DND-41 (cell line): ENCODE measurements at regions not wholly inside any gene's neighbourhood (a gene's known extent, or its start where the extent isn't known, plus 50 kb on each side); places are given as distances from the start of the nearest gene placed in this dataset.

Experiments used
- ATAC-seq: fragments of 200-7000 bp; cut with Tn5 transposase; 3 replicates; pipeline ENCODE4 v1.9.1; 2021; ENCODE audit warnings: low read depth; ENCODE audit not compliant: insufficient read depth
- DNase-seq: peaks from one replicate; pipeline ENCODE4 v3.0.0-alpha.2; 2020
- H2AFZ ChIP-seq: 2 replicates; pipeline ENCODE4 v1.6.0; 2012; ENCODE audit warnings: low read depth, low read length
- H3K27ac ChIP-seq: 2 replicates; pipeline ENCODE4 v1.5.1; 2012; ENCODE audit warnings: low read length, inconsistent platforms
- H3K27me3 ChIP-seq: fragments of 200-600 bp; sonication (generic); 2 replicates; pipeline ENCODE4 v1.6.0; 2012; ENCODE audit warnings: low read length, mild to moderate bottlenecking, inconsistent platforms; ENCODE audit not compliant: insufficient read depth, poor library complexity
- H3K36me3 ChIP-seq: 2 replicates; pipeline ENCODE4 v1.5.1; 2012; ENCODE audit warnings: low read length, inconsistent platforms; ENCODE audit not compliant: insufficient read depth
- H3K4me1 ChIP-seq: 2 replicates; pipeline ENCODE4 v1.5.1; 2012; ENCODE audit warnings: mild to moderate bottlenecking, low read length; ENCODE audit not compliant: insufficient read depth
- H3K4me2 ChIP-seq: 2 replicates; pipeline ENCODE4 v1.6.0; 2012; ENCODE audit warnings: mild to moderate bottlenecking, moderate library complexity, low read length, inconsistent platforms; ENCODE audit not compliant: insufficient read depth
- H3K4me3 ChIP-seq, 2 experiments: fragments of 200-600 bp in 1 of 2; shearing (Covaris generic) in 1 of 2; 2 replicates each; pipeline ENCODE4 v1.5.1; 2012 to 2016; ENCODE audit warnings: inconsistent platforms in 2 of 2, low read length in 2 of 2, mild to moderate bottlenecking in 2 of 2, low read depth in 1 of 2, moderate library complexity in 1 of 2
- H3K79me2 ChIP-seq: 2 replicates; pipeline ENCODE4 v1.6.0; 2012; ENCODE audit warnings: low read length, inconsistent platforms; ENCODE audit not compliant: insufficient read depth
- H3K9ac ChIP-seq: 2 replicates; pipeline ENCODE4 v1.6.0; 2012; ENCODE audit warnings: low read depth, mild to moderate bottlenecking, inconsistent platforms, low read length, moderate library complexity
- H3K9me3 ChIP-seq: 2 replicates; pipeline ENCODE4 v1.5.1; 2012; ENCODE audit warnings: low read length, moderate library complexity, mild to moderate bottlenecking, inconsistent platforms; ENCODE audit not compliant: insufficient read depth, severe bottlenecking
- H4K20me1 ChIP-seq: 2 replicates; pipeline ENCODE4 v1.6.0; 2012; ENCODE audit warnings: low read length; ENCODE audit not compliant: insufficient read depth
- CTCF ChIP-seq: IDR thresholded peaks from 2 replicates; pipeline ENCODE4 v1.5.1; 2012; ENCODE audit warnings: borderline replicate concordance, low read length, moderate library complexity, mild to moderate bottlenecking; ENCODE audit not compliant: poor library complexity, severe bottlenecking; ENCODE audit errors: extremely low read depth
- EZH2 ChIP-seq: IDR thresholded peaks from 3 replicates; pipeline ENCODE4 v1.6.1; 2012; ENCODE audit warnings: borderline replicate concordance, low read depth, mild to moderate bottlenecking, moderate library complexity, low read length, inconsistent platforms; ENCODE audit not compliant: severe bottlenecking

GRCh38 chr4:165767671-165768070, 105.4 kb upstream of the TLL1 start:
- TF ChIP-seq CTCF (no peak), EZH2 (no peak)
- no peak for DNase-seq
- H3K27me3 ChIP-seq, result no peaks in the 10 kb centered on the region

GRCh38 chr4:165768281-165768680, 104.8 kb upstream of the TLL1 start:
- DNase-seq (no peak), ATAC-seq (no peak)
- Histone ChIP-seq H3K9ac (no peak overlapping the region), H4K20me1 (no peaks in the 10 kb centered on the region), H3K9me3 (no peaks in the 10 kb centered on the region), H3K4me3 (no peak overlapping the region), H3K4me1 (no peaks in the 10 kb centered on the region), H3K79me2 (no peaks in the 10 kb centered on the region), H3K4me2 (no peak overlapping the region), H3K27ac (no peak overlapping the region), H3K36me3 (no peaks in the 10 kb centered on the region), H3K27me3 (no peaks in the 10 kb centered on the region), H2AFZ (no peak overlapping the region)
- no peak for TF ChIP-seq EZH2
- TF ChIP-seq CTCF, result no peak

More at GRCh38 chr4:165767671-165768070, 105.4 kb upstream of the TLL1 start:
- no peaks in the 10 kb centered on the region for H4K20me1 ChIP-seq
- no peak for ATAC-seq
- H3K4me1 ChIP-seq, result no peaks in the 10 kb centered on the region
- H3K4me2 ChIP-seq, result no peak overlapping the region
- no peaks in the 10 kb centered on the region for H3K79me2 ChIP-seq
- no peak overlapping the region for H3K27ac ChIP-seq
- no peak overlapping the region for H3K4me3 ChIP-seq
- no peak overlapping the region for H2AFZ ChIP-seq
- H3K9me3 ChIP-seq, result no peaks in the 10 kb centered on the region
- no peak overlapping the region for H3K9ac ChIP-seq
- no peaks in the 10 kb centered on the region for H3K36me3 ChIP-seq

- Histone ChIP-seq H3K4me2 (no peak overlapping the region), H3K9me3 (no peaks in the 10 kb centered on the region), H3K36me3 (no peaks in the 10 kb centered on the region), H2AFZ (no peak overlapping the region), H3K4me3 (no peak overlapping the region), H3K9ac (no peak overlapping the region), H3K27ac (no peak overlapping the region), H3K4me1 (no peaks in the 10 kb centered on the region), H4K20me1 (no peaks in the 10 kb centered on the region), H3K79me2 (no peaks in the 10 kb centered on the region), H3K27me3 (no peaks in the 10 kb centered on the region)
- TF ChIP-seq CTCF (no peak), EZH2 (no peak)
- no peak for DNase-seq
- no peak for ATAC-seq
Measured at GRCh38 chr4:165774326-165774725, 98.7 kb upstream of the TLL1 start.
